CD4-positive, alpha-beta T cell (primary cell): ENCODE measurements at regions not wholly inside any gene's neighbourhood (a gene's known extent, or its start where the extent isn't known, plus 50 kb on each side); places are given as distances from the start of the nearest gene placed in this dataset.

Experiments
- ATAC-seq: fragments of 200-7000 bp; cut with Tn5 transposase; one replicate; pipeline ENCODE4 v1.10.0; 2022; ENCODE audit warnings: mild to moderate bottlenecking; ENCODE audit not compliant: poor library complexity
- CTCF ChIA-PET: fragments of 350-600 bp; sonication (Branson Sonifier 250); formaldehyde crosslinking; loops from one replicate; lab custom pipeline; 2021; ENCODE audit warnings: antibody characterized with exemption, inconsistent platforms; lab: Charles Lee
- POLR2A ChIA-PET: fragments of 350-600 bp; sonication (Branson Sonifier 250); formaldehyde crosslinking; loops from one replicate; lab custom pipeline; 2021; ENCODE audit warnings: antibody characterized with exemption, inconsistent platforms; lab: Charles Lee
- DNase-seq, 14 experiments: peaks; one replicate each; pipeline ENCODE4 v3.0.0-alpha.2; 2013 to 2020; ENCODE audit warnings: mixed read lengths in 2 of 14
- H3K27ac ChIP-seq, 2 donors: one replicate each; pipeline versions ENCODE4 v1.5.1 to v1.7.0; 2013; ENCODE audit warnings: low read length in 2 of 2, low read depth in 1 of 2, mild to moderate bottlenecking in 1 of 2
- H3K27me3 ChIP-seq, 2 experiments: 1 replicate in 1 of 2; 2 replicates in 1 of 2; pipeline versions ENCODE4 v1.6.1 to v1.7.0; 2013; ENCODE audit warnings: low read length in 2 of 2, control low read depth in 1 of 2, mild to moderate bottlenecking in 1 of 2, moderate library complexity in 1 of 2; ENCODE audit not compliant: insufficient read depth in 2 of 2, control insufficient read depth in 1 of 2
- H3K36me3 ChIP-seq: one replicate; pipeline ENCODE4 v1.6.1; 2013; ENCODE audit warnings: low read length, control low read depth; ENCODE audit not compliant: insufficient read depth
- H3K4me1 ChIP-seq: one replicate; pipeline ENCODE4 v1.6.1; 2013; ENCODE audit warnings: low read length, control low read depth; ENCODE audit not compliant: insufficient read depth
- H3K4me3 ChIP-seq: one replicate; pipeline ENCODE4 v1.5.1; 2013; ENCODE audit warnings: mild to moderate bottlenecking, low read length, moderate library complexity
- H3K9me3 ChIP-seq, 2 experiments: 1 replicate in 1 of 2; 2 replicates in 1 of 2; pipeline versions ENCODE4 v1.6.1 to v1.7.0; 2013; ENCODE audit warnings: low read length in 2 of 2, mild to moderate bottlenecking in 2 of 2, control low read depth in 1 of 2, moderate library complexity in 1 of 2; ENCODE audit not compliant: control insufficient read depth in 1 of 2, insufficient read depth in 1 of 2
- H3K27ac Mint-ChIP-seq: one replicate; pipeline ENCODE4 v1.8.0; 2020; ENCODE audit warnings: mixed read lengths
- H3K27me3 Mint-ChIP-seq: one replicate; pipeline ENCODE4 v1.8.0; 2021; ENCODE audit warnings: mixed read lengths
- H3K36me3 Mint-ChIP-seq: one replicate; pipeline ENCODE4 v1.8.0; 2021; ENCODE audit warnings: low read depth, mixed read lengths
- H3K4me1 Mint-ChIP-seq: one replicate; pipeline ENCODE4 v1.8.0; 2021; ENCODE audit warnings: low read depth, mixed read lengths
- H3K4me3 Mint-ChIP-seq: one replicate; pipeline ENCODE4 v1.8.0; 2020; ENCODE audit warnings: mild to moderate bottlenecking, mixed read lengths
- H3K9me3 Mint-ChIP-seq: one replicate; pipeline ENCODE4 v1.8.0; 2020; ENCODE audit warnings: mixed read lengths
- intact Hi-C, 2 experiments: fragments of 100-400 bp; cut with DNase I in 1 of 2; cut with micrococcal nuclease in 1 of 2; formaldehyde crosslinking; loops; one replicate each; pipeline versions ENCODE4 v1.15.1 to v1.9.0; 2023 to 2025; cut with DNase I, micrococcal nuclease
- TF ChIP-seq, protein P1 (sequence below): fragments of 200-600 bp; IDR thresholded peaks from one replicate; pipeline ENCODE4 v1.8.0; 2022; ENCODE audit warnings: antibody characterized with exemption, mild to moderate bottlenecking

DNA sequence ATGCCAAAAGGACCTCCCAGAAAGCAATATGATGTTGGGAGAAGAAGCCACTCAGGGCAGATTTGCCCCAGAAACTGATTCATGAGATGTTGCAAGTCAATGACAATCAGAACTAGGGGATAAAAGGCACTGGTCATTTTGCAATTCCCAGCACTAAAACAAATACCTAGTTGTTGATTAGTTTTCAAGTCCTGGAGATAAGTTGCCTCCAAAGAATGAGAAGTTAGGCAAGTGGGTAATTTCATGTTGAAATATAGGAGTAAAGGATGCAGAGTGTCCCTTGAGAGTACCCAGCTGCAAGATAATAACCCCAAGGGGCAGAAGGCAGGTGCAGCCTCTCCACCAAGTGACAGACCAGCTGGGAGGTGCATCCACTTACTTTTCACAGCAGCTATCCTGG, 363.6 kb downstream of the PBX1 start:
- H3K9me3 ChIP-seq: peaks cover 0 to 4% of the 10 kb centered on the region in 2 experiments
- H3K27me3 ChIP-seq: no peaks in the 10 kb centered on the region
- Mint-ChIP-seq H3K4me1 (no peaks in the 10 kb centered on the region), H3K27ac (no peak overlapping the region), H3K4me3 (no peak overlapping the region), H3K36me3 (no peaks in the 10 kb centered on the region), H3K9me3 (no peaks in the 10 kb centered on the region), H3K27me3 (no peaks in the 10 kb centered on the region)
- TF ChIP-seq, protein P1, sequence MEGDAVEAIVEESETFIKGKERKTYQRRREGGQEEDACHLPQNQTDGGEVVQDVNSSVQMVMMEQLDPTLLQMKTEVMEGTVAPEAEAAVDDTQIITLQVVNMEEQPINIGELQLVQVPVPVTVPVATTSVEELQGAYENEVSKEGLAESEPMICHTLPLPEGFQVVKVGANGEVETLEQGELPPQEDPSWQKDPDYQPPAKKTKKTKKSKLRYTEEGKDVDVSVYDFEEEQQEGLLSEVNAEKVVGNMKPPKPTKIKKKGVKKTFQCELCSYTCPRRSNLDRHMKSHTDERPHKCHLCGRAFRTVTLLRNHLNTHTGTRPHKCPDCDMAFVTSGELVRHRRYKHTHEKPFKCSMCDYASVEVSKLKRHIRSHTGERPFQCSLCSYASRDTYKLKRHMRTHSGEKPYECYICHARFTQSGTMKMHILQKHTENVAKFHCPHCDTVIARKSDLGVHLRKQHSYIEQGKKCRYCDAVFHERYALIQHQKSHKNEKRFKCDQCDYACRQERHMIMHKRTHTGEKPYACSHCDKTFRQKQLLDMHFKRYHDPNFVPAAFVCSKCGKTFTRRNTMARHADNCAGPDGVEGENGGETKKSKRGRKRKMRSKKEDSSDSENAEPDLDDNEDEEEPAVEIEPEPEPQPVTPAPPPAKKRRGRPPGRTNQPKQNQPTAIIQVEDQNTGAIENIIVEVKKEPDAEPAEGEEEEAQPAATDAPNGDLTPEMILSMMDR: no peak
- ATAC-seq (no peak), DNase-seq (no peak)
- H3K27ac ChIP-seq: no peak overlapping the region
- no peaks in the 10 kb centered on the region for H3K36me3 ChIP-seq
- no peak overlapping the region for H3K4me3 ChIP-seq
- H3K4me1 ChIP-seq: no peaks in the 10 kb centered on the region
- ChIA-PET POLR2A (no interaction called here), CTCF (no interaction called here)
- intact Hi-C loops: no loop called here

DNA sequence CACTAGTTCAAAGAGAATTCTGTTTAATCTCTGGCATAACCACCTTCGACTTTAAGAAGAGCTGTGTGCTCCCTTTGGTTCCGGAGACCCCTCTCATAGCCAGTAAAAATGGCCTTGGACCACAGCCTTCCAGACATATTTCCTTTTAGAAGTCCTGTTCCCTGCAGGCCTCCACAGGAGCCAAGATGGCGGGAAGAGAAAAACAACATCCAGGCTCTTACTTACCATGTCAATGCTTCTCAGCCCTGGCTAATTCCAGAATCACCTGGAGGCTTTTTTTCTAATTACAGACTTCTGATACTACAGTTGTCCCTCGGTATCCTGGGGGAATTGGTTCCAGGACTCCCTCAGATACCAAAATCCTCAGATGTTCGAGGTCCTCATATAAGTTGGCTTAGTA, 362.5 kb downstream of the PBX1 start:
- Histone ChIP-seq H3K27ac (no peak overlapping the region), H3K4me3 (no peak overlapping the region), H3K9me3 (peaks cover 0 to 4% of the 10 kb centered on the region in 2 experiments), H3K36me3 (no peaks in the 10 kb centered on the region), H3K4me1 (no peaks in the 10 kb centered on the region), H3K27me3 (no peaks in the 10 kb centered on the region)
- no peak for DNase-seq
- Mint-ChIP-seq H3K27me3 (no peaks in the 10 kb centered on the region), H3K4me3 (no peak overlapping the region), H3K27ac (no peak overlapping the region), H3K9me3 (no peaks in the 10 kb centered on the region), H3K4me1 (no peaks in the 10 kb centered on the region), H3K36me3 (no peaks in the 10 kb centered on the region)
- ATAC-seq: no peak
- ChIA-PET CTCF (no interaction called here), POLR2A (no interaction called here)
- intact Hi-C loops: no loop called here
- TF ChIP-seq, protein P1: no peak

DNA sequence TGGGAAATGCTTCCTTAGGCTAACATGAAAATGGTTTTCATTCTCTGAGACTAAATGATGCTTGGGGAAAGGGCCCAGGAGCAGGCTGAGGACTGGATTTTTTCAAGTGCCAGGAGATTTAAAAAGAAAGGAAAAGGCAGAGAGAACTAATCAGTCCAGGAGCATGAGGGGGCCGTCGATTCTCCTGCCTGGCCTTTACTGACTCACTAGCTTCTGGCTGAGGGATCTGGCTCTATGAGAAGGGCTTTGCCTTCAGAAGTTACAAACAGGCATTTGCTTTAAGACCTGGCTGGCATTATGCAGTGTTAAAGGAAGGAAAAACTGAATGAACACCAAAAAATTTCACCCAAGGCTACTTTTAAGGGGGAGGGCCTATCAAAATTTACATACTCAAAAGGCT, 359.2 kb downstream of the PBX1 start:
- Histone ChIP-seq H3K27ac (no peak overlapping the region), H3K4me3 (no peak overlapping the region), H3K36me3 (no peaks in the 10 kb centered on the region), H3K9me3 (no peaks in the 10 kb centered on the region), H3K4me1 (no peaks in the 10 kb centered on the region), H3K27me3 (no peaks in the 10 kb centered on the region)
- H3K9me3 Mint-ChIP-seq: no peaks in the 10 kb centered on the region
- H3K4me1 Mint-ChIP-seq: no peaks in the 10 kb centered on the region
- ChIA-PET CTCF (no interaction called here), POLR2A (no interaction called here)
- intact Hi-C loops: no loop called here
- H3K36me3 Mint-ChIP-seq: no peaks in the 10 kb centered on the region
- H3K27me3 Mint-ChIP-seq: no peaks in the 10 kb centered on the region
- DNase-seq (no peak), ATAC-seq (no peak)
- TF ChIP-seq, protein P1: no peak
- H3K4me3 Mint-ChIP-seq: no peak overlapping the region
- H3K27ac Mint-ChIP-seq: no peak overlapping the region
